Ammon's horn (tissue), 1 donor: ENCODE measurements at regions not wholly inside any gene's neighbourhood (a gene's known extent, or its start where the extent isn't known, plus 50 kb on each side); places are given as distances from the start of the nearest gene placed in this dataset.
A peak's percentile ranks its signal among the peaks of the same experiment; 100 is the strongest.

Experiments
- DNase-seq: peaks from one replicate; pipeline ENCODE4 v3.0.0-alpha.2; 2016; ENCODE audit warnings: low spot score

DNA sequence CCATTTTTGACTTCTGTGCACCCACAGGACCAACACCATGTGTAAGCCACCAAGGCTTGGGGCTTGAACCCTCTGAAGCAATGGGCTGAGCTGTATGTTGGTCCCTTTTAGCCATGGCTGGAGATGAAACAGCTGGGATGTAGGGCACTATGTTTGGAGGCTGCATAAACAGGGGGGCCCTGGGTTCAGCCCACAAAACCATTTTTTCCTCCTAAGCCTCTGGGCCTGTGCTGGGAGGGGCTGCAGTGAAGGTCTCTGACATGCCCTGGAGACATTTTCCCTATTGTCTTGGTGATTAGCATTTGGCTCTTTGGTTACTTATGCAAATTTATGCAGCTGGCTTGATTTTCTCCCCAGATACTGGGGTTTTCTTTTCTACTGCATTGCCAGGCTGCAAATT, 144.9 kb downstream of the ZNF326 start:
- no peak for DNase-seq

DNA sequence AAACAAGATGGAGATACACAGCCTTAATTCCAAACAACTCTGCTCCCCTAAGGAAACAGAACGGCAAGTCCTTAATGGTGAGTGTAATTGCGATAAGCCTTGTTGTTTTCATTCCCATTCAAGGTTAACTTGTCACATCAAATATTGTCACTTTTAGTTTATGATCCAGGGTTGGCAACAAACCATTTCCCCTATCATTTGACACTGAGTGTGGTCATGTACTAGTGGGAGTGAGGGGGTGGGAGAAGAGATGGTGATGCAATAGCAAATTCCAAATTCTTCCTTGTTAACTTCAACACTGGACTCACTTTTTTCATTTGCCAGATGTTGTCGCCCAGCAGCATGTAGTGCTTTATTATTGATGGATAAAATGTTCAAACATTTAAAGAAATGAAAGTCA, 140.4 kb downstream of the ZNF326 start:
- no peak for DNase-seq

DNA sequence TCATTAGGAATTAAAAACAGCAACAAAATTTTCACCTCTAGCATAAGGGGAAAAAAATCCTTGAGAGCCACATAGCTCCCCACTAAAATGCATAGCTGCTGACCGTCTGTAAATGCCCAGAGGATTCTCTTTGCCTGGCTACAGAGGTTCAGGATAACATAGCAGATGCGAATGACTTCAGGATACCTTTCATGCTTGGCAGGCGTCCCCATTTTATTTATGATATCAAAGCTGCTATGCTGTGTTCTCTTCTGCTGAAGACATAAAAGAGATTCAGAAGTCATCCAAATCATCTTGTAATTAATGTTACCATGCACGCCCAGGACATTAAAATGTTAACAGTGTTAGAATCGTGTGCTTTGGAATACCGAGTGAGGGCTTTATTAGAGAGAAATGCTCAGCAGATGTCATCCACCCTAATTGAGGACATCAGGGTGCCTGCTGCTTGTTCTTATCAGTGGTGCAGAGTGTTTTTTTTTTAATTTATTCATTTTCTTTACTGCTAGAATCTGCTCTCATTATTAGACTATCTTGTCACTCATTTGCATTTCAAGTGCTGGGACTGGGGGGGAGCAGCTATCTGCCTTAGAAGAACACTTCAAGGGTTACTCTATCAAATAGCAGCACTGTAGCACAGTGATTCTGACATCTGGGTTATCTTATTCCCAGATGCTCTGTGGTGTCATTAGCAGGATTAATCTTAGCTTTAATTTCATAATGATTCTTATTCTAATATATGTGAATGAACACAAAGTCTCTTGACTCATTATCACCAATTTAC, 139.5 kb downstream of the ZNF326 start:
- no peak for DNase-seq

DNA sequence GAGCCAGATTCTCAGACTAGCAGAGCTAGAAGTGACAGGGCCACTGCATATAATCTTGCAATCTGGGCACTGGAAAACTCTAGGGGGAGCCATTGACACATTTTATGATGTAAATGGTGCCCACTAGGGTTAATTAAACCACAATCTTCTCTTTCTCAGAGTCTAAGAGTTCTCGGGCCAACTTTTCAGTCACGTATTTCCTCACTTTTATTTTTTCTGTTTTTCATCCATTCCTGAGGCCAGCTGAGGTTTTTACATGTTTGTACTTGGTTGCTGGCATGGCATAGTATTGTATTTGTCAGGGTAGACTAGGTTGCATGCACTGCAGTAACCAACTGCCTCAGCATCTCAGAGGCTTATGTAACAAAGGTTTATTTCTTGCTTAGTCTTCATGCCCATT, 138.2 kb downstream of the ZNF326 start:
- peak; percentile 23 for DNase-seq

DNA sequence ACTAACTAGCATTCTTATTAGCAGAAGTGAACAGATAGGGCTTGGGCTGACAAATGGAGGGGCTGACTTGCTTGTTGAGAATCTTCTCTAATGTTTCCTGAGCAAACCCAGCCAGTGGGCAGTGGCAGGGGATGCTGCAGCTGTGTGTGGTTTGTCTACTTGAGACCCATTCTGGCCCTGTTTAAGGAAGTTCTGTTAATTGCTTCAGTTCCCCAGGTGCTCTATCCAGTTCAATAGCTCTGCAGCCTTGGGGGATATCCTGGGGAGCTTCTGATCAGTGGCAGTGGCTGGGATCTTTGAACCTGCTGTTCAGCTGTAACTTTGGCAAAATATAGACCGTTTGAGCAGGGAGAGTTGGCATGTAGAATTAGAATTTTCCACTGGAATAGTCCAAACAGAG, 137.4 kb downstream of the ZNF326 start:
- no peak for DNase-seq

DNA sequence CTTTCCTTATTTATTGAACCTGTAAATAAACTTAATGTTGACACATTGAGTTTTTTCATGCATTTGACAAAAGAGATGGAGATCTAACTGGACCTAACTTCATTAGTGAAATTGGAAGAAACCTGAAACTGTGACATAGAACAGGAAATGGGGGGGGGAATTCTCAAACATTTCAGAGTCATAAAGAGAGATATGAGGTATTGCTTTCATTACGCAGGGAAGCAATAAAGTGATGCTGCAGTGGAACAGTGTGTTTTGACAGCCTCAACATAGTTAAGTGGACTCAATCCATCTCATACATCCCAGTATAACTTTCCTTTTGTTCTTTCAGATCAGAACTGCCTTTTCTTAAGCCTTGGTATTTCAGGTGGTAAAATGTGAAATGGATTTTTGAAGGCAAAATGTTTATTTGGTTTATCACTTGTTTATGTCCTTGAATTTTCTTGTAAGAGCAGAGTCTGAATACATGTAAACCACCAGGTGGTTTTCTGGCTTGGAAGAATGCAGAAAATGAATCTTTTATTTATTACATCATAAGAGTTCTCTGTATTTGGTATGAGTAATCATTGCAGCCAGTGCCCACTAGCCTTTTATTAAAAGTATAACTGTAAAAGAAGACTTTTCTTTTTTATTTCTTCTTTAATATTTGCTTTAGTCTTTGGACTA, 132.5 kb downstream of the ZNF326 start:
- DNase-seq, result no peak

DNA sequence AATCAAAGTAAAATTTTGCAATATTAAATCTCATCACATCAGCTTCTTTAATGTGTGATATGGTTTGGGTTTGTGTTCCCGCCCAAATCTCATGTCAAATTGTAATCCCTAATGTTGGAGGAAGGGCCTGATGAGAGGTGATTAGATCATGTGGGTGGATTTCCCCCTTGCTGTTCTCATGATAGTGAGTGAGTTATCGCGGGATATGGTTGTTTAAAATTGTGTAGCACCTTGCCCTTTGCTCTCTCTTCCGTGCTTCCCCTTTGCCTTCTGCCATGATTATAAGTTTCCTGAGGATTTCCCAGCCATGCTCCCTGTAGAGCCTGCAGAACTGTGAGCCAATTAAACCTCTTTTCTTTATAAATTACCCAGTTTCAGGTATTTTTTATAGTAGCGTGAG, 131.9 kb downstream of the ZNF326 start:
- no peak for DNase-seq

DNA sequence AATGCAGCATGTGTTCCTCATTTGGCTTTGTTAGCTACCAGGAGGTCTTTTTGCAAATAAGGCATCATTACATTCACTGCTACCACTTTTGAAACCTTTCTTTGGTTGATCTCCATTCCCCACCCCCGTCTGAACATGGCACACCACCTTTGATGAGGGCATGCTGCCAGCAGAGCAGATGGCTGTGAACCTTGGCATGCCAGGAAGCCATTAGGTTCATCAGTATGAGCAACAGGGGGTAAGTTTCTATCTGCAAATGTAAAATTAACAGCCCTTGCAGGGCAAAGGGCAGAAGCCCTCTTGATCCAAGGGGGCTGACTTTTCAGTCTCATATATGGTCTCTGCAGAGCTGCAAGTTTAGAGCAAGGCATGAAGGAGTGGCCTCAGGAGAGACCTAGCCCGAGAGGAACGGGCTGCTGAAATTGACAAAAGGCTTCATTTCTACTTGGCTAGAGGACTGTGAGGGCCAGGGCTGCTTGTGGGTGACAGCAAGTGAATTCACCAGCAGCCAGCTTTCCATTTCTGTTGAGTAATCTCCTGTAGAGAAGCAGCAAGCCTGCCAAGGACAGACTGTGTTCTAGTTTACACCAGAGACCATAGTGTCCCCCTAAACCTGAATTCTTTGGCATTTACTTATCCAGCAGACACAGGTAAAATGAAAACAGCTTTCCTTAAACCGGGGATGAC, 127.9 kb downstream of the ZNF326 start:
- DNase-seq, result peak; percentile 68

DNA sequence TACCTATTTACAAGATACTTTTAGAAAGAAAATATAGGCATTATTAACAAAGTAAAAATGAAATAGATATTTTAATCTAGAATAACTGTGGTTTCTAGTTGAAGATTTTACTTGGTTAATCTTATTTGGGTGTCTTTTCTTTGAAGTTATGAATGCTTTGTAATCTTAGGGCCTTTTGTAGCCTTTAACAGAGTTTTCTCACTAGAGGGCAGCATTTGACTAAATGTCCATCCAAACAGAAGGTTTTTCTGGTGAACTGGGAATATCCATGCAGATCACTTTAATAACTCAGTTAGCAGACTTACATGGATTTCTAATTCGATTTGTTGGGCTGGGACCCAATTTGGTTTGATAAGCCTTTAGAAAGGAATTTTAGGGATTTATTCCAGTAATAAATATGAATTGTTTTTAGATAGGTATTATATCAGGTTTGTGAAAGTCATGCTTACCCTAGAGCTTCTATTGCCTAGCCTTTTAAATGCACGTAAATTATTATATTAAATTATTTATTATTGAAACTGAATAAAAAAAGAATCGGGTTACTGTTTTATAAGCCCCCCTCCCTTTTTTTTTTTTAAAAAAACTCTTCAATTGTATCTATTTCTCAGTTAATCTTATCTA, 119.7 kb downstream of the ZNF326 start:
- peak; percentile 58 for DNase-seq

DNA sequence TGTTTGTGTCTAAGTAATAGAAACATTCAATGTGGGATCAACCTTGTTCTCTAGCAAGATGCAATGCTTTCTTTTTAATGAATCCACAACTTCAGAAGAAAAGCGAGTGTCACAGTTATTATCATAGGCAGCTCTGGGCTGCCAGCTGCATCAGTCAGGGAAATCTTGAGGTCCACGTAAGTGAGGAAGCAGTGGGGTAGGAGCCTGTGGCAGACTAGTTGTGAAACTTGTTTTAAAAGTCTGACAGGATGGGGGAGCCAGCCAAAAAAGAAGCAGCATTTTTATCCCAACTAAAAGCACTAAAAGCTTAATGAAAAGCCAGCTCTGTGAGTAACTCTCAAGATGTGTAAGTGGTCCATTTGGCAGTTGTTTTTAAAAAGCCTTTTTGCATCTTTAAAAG, 113.1 kb downstream of the ZNF326 start:
- DNase-seq, result no peak

DNA sequence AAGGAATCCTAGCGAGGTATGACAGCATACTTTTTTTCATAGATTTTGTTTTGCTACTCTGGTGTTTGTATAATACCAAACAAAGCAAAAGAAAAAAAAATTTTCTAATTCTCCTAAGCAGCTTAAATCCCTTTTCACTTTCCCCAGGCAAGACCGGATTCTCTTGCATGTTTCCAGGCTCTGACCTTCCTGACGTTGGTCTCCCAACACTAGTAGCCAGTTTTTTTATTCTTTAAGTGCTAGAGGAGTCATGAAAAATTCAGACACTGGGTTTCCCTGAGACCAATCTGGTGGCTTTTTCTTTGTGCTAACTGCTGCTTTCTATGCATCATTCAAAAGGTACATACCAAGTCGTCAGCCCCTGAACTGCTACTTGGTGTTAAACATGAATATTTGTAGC, 111.4 kb downstream of the ZNF326 start:
- no peak for DNase-seq

DNA sequence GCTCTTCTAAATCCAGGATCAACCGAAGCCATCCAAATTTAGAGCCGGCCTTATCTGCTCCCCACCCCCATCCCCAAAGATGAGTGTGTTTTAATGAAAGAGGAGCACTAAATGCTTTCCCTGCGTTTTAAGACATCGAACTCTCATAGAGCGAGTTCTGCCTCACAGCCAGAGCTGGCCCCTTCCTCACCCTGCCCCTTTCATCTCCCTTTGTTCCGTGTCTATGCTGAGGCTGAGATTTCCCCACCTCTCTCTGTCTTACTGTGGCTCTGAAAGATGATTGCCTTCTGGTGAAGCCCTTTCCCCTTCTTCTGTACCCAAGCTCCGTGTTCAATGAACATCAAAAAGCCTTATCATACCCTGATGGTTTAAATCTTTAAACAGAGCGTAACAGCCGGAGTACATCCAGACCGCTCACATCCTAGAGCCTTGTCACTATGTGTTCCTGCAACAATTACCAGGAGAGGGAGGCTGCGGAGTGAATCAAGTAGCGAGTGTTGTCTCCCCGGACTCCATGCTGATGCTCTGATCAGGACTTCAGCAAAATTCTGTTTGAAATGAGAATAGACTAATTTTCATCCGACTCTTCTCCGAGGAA, 110.1 kb downstream of the ZNF326 start:
- no peak for DNase-seq

DNA sequence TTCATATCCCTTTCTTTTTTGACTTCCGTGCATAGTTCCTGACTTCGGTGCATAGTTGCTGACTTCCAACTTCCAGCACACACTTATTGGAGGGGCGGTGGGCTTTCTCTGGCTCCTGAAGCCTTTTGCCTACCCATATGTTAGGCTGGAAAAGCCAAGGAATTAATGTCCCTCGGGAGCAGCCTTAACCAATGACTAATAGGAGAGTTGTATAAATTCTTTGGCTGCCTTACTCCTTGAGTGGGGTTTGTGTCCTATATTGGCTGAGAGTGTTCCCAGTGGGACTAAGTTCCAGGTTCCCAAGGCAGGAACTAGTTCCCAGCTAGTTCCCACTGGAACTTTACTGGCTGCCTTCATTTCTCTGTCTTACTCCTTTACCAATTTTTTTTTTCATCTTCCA, 105.7 kb downstream of the ZNF326 start:
- no peak for DNase-seq

DNA sequence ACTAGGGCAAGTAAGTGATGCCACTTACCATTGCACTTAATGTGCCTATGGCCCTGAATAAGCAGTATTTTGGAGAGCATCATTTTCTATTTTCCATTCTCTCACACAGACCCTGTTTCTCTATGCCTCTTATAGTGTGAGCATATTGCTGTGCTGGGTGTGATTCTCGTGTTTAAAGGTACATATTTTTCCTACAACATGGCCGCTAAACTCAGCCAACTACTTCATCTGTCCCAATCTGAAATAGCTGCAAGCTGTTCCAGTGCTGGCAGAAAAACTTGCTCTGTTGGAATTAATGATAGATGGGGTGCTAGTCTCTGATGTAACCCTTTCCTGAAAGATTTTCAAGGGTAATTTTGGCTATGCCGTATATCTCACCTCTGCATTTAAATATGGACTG, 97.5 kb downstream of the ZNF326 start:
- peak; percentile 34 for DNase-seq
